Raji (cell line): ENCODE measurements at regions not wholly inside any gene's neighbourhood (a gene's known extent, or its start where the extent isn't known, plus 50 kb on each side); places are given as distances from the start of the nearest gene placed in this dataset.
A peak's percentile ranks its signal among the peaks of the same experiment; 100 is the strongest.

Experiments used
- POLR2A ChIP-seq: IDR thresholded peaks from 2 replicates; pipeline ENCODE4 v1.6.1; 2011; ENCODE audit warnings: low read depth, low read length, control low read depth; ENCODE audit not compliant: insufficient read depth

- TF ChIP-seq POLR2A: no peak
Observed at GRCh38 chr4:98210281-98210680, 50.9 kb upstream of the RAP1GDS1 start.

GRCh38 chr4:98209111-98209510 is 52.1 kb upstream of the RAP1GDS1 start:
- no peak for TF ChIP-seq POLR2A

- TF ChIP-seq POLR2A: no peak
Observed at GRCh38 chr4:98204236-98204553, 57.0 kb upstream of the RAP1GDS1 start.

GRCh38 chr4:98203332-98204235 is 57.6 kb upstream of the RAP1GDS1 start:
- 0 out of 2 replicates have a peak, but pooled peaks have one; percentile 26 for TF ChIP-seq POLR2A

- no peak for TF ChIP-seq POLR2A
Observed at GRCh38 chr4:98202907-98203306, 58.3 kb upstream of the RAP1GDS1 start.

GRCh38 chr4:98199247-98199646 is 56.0 kb upstream of the STPG2 start:
- TF ChIP-seq POLR2A: no peak

- TF ChIP-seq POLR2A: no peak
Observed at GRCh38 chr4:98195005-98195404, 51.7 kb upstream of the STPG2 start.

- TF ChIP-seq POLR2A: no peak
Observed at GRCh38 chr4:98193459-98194105, 50.3 kb upstream of the STPG2 start.
